ENCODE measurements at regions not wholly inside any gene's neighbourhood (a gene's known extent, or its start where the extent isn't known, plus 50 kb on each side); places are given as distances from the start of the nearest gene placed in this dataset.
"Not testable (repeated sequence)": the region's sequence is repeated elsewhere in the genome, so short reads cannot be mapped to it uniquely, and the experiment has no call there.

- DNase-seq (ENCODE audit: low read depth, low spot score); H3K4me3 ChIP-seq (ENCODE audit: low read depth, low read length); in situ Hi-C loops (cut with HindIII; ENCODE audit: low sequenced_read_pairs): not testable (repeated sequence)
Measured at GRCh38 chrX:92430574-92430973, 651.4 kb downstream of the PCDH11X start.

DNA sequence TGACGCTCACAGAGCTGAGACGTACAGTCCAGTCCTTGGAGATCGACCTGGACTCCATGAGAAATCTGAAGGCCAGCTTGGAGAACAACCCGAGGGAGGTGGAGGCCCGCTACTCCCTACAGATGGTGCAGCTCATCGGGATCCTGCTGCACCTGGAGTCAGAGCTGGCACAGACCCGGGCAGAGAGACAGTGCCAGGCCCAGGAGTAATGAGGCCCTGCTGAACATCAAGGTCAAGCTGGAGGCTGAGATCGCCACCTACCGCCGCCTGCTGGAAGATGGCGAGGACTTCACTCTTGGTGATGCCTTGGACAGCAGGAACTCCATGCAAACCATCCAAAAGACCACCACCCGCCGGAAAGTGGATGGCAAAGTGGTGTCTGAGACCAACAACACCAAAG lies 681.4 kb downstream of the PCDH11X start:
- in situ Hi-C loops (cut with HindIII; ENCODE audit: low sequenced_read_pairs); DNase-seq (ENCODE audit: low read depth, low spot score); H3K4me3 ChIP-seq (ENCODE audit: low read depth, low read length): not testable (repeated sequence)

- in situ Hi-C loops (cut with HindIII; ENCODE audit: low sequenced_read_pairs); DNase-seq (ENCODE audit: low read depth, low spot score); H3K4me3 ChIP-seq (ENCODE audit: low read depth, low read length): not testable (repeated sequence)
Measured at GRCh38 chrX:92480165-92480564, 701.0 kb downstream of the PCDH11X start.

- in situ Hi-C loops (cut with HindIII; ENCODE audit: low sequenced_read_pairs); DNase-seq (ENCODE audit: low read depth, low spot score); H3K4me3 ChIP-seq (ENCODE audit: low read depth, low read length): not testable (repeated sequence)
Measured at GRCh38 chrX:92485487-92485886, 706.3 kb downstream of the PCDH11X start.

GRCh38 chrX:92515270-92515669 lies 736.1 kb downstream of the PCDH11X start:
- in situ Hi-C loops (cut with HindIII; ENCODE audit: low sequenced_read_pairs); DNase-seq (ENCODE audit: low read depth, low spot score); H3K4me3 ChIP-seq (ENCODE audit: low read depth, low read length): not testable (repeated sequence)

- in situ Hi-C loops (cut with HindIII; ENCODE audit: low sequenced_read_pairs); DNase-seq (ENCODE audit: low read depth, low spot score); H3K4me3 ChIP-seq (ENCODE audit: low read depth, low read length): not testable (repeated sequence)
Measured at GRCh38 chrX:92528995-92529394, 749.8 kb downstream of the PCDH11X start.

DNA sequence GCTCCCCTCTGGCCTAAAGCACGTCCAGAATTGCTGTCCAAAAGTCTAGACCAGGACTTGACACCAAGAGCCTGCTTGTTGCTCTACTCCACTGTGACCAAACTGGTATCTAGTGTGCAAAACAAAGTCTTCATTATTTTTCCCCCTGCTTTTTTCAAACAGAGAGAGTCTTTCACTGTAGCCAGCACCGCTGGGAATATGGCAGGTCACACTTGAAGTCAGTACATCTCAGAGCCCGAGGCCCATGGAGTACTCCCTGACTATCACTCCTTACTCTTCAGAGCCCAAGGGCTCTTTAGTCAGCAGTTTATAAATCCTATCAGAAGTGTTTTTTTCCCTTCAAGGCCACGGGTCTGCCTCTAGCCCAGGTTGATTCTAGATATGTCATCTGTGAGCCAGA lies 761.3 kb downstream of the PCDH11X start:
- in situ Hi-C loops (cut with HindIII; ENCODE audit: low sequenced_read_pairs); H3K4me3 ChIP-seq (ENCODE audit: low read depth, low read length); DNase-seq (ENCODE audit: low read depth, low spot score): not testable (repeated sequence)

GRCh38 chrX:92558323-92558722 lies 779.1 kb downstream of the PCDH11X start:
- H3K4me3 ChIP-seq (ENCODE audit: low read depth, low read length); DNase-seq (ENCODE audit: low read depth, low spot score); in situ Hi-C loops (cut with HindIII; ENCODE audit: low sequenced_read_pairs): not testable (repeated sequence)

DNA sequence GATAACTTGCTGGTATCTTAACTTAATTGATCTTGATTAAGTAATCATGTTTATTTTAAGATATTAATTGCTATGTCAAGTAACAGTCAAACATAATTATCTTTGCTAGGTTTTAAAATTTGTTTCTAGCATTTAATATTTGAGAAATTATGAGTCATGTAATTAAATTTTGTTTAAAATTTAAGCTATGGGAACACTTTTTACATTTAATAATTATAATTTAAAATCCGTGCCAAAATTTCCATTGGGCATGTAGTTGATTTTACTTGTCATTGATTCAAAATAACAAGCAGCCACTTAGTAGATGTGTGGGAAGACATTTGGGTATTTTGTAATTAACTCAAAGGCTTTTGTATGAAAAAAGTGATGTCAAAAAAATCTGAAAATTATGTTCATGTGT lies 779.6 kb downstream of the PCDH11X start:
- DNase-seq (ENCODE audit: low read depth, low spot score); in situ Hi-C loops (cut with HindIII; ENCODE audit: low sequenced_read_pairs); H3K4me3 ChIP-seq (ENCODE audit: low read depth, low read length): not testable (repeated sequence)

DNA sequence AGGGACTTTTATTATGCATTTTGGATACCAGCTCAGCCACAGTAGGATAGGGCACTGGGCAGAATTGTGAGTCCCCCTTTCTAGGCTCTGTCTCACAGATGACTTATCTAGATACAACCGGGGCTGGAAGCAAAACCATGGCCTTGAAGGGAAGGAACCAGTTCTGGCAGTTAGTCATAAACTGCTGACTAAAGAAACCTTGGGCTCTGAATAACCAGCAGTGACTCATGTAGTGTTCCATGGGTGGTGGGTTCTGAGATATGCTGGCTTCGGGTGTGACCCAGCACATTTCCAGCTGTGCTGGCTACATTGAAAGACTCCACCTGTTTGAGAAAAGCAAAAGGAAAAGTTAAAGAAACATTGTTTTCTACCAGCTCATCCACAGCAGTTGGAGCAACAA lies 780.9 kb downstream of the PCDH11X start:
- in situ Hi-C loops (cut with HindIII; ENCODE audit: low sequenced_read_pairs); H3K4me3 ChIP-seq (ENCODE audit: low read depth, low read length): not testable (repeated sequence)
- peak; percentile 50 for DNase-seq (ENCODE audit: low read depth, low spot score)

GRCh38 chrX:92570217-92570616 lies 791.0 kb downstream of the PCDH11X start:
- in situ Hi-C loops (cut with HindIII; ENCODE audit: low sequenced_read_pairs); H3K4me3 ChIP-seq (ENCODE audit: low read depth, low read length); DNase-seq (ENCODE audit: low read depth, low spot score): not testable (repeated sequence)

DNA sequence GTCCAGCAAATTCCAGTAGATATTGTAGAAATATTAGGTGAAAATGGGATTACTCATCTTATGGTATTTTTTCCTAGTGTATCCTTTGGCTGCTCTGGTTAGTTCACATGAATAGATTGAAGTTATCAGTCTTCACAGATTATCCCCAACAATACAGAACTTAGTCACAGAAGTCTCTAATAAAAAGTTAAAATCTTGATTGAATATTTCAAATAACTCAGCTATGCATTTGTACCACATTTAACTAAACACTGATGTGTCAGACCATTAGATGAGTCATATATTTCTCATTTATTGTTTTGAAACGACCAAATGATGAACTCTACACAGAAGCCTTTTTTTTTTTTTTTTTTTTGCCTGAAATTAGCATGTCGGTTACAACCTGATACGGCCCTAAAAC lies 807.5 kb downstream of the PCDH11X start:
- DNase-seq (ENCODE audit: low read depth, low spot score); H3K4me3 ChIP-seq (ENCODE audit: low read depth, low read length); in situ Hi-C loops (cut with HindIII; ENCODE audit: low sequenced_read_pairs): not testable (repeated sequence)

GRCh38 chrX:92589676-92590075 lies 810.5 kb downstream of the PCDH11X start:
- DNase-seq (ENCODE audit: low read depth, low spot score); in situ Hi-C loops (cut with HindIII; ENCODE audit: low sequenced_read_pairs); H3K4me3 ChIP-seq (ENCODE audit: low read depth, low read length): not testable (repeated sequence)

DNA sequence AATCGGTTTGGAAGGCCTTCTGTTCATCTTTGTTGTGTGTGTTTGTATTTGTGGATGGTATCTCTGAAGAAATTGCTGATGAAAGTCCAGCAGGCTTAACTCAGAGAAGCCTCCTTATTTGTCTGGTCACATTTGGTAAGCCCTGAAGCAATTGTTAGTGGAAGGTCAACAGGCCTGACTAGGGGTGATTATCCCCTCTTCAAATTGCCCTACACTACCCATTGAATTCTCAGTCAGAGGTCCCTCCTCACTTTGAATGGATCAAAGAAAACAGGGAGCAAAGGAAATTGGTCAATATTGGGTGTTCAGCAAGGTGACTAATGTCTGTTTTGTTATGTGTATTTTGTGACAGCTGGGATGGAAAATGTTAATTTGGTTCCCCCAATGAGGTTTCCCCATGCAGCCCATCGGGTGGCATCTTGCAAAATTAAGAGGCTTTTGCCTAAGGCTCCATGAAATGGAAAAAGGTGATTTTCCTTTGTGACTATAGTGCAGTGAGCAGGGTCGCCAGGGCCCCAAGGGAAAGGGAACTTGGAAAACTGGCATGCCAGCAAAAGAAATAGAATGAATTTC lies 811.6 kb downstream of the PCDH11X start:
- in situ Hi-C loops (cut with HindIII; ENCODE audit: low sequenced_read_pairs); H3K4me3 ChIP-seq (ENCODE audit: low read depth, low read length); DNase-seq (ENCODE audit: low read depth, low spot score): not testable (repeated sequence)

- in situ Hi-C loops (cut with HindIII; ENCODE audit: low sequenced_read_pairs); DNase-seq (ENCODE audit: low read depth, low spot score); H3K4me3 ChIP-seq (ENCODE audit: low read depth, low read length): not testable (repeated sequence)
Measured at GRCh38 chrX:92611517-92611916, 832.3 kb downstream of the PCDH11X start.

DNA sequence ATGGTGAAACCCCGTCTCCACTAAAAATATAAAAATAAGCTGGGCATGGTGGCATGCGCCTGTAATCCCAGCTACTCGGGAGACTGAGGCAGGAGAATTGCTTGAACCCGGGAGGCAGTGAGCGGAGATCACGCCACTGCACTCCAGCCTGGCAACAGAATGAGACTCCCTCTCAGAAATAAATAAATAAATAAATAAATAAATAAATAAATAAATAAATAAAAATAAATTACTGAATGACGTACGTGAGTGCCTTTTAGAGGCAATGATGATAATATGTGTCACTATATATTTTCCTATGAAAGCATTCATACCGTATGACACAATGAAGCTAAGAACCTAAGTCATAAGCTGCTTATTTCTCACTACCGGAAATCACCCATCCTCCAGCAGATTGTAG lies 847.5 kb downstream of the PCDH11X start:
- DNase-seq (ENCODE audit: low read depth, low spot score); in situ Hi-C loops (cut with HindIII; ENCODE audit: low sequenced_read_pairs); H3K4me3 ChIP-seq (ENCODE audit: low read depth, low read length): not testable (repeated sequence)

DNA sequence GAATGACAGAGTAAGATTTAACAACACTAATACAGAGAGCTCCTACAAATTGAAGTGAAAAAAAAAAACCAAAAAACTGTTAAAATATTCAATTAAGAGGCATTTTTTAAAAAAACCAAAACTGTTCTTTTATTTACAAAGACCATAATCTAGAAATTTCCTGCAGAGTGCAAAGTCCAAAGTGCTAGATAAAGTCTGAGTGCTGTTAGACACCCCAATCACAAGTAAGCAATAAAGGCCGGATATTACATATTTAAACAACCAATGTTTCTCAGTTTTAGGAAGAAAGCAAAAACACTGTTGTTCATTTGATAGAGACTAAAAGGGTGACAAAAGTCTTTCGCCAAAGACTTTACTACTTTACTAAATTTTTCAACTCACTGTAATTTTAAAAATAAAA lies 878.4 kb downstream of the PCDH11X start:
- DNase-seq (ENCODE audit: low read depth, low spot score); in situ Hi-C loops (cut with HindIII; ENCODE audit: low sequenced_read_pairs); H3K4me3 ChIP-seq (ENCODE audit: low read depth, low read length): not testable (repeated sequence)

DNA sequence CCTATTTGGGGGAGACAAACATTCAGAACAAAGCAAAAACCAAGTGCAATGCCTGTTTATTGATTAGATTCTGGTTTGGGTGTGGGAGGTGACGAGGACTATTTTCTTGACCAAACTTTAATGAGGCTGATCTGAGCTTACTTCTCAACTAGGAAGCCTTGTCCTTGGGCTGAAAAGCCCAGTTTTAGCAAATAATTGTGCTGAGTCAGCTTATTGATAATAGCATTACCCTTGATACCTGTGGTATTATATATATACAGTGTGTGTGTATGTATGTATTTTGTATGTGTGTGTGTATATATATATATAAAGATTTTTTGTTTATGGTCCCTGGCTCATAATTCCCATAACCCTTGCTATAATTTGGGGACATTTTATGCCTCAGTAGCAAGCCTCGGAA lies 880.6 kb downstream of the PCDH11X start:
- DNase-seq (ENCODE audit: low read depth, low spot score); H3K4me3 ChIP-seq (ENCODE audit: low read depth, low read length); in situ Hi-C loops (cut with HindIII; ENCODE audit: low sequenced_read_pairs): not testable (repeated sequence)

DNA sequence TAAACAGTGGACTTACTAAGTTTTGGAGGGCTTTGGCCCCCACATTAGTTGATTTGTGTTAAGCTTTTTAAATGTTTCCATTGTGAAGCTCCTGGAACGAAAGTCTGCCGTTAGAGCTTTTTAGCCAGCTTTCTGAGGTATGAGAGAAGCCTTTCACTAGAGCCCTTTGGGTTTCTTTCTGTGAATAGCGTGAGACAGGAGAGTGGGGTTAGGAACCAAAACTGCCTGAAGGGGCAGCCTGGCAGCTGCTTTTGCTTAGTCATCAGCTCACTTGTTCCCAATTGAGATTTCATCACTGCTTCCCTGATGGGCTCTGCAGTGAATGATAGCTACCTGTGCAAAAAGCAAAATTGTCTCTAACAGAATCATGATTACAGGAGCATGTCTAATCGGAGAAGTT lies 913.6 kb downstream of the PCDH11X start:
- in situ Hi-C loops (cut with HindIII; ENCODE audit: low sequenced_read_pairs); DNase-seq (ENCODE audit: low read depth, low spot score); H3K4me3 ChIP-seq (ENCODE audit: low read depth, low read length): not testable (repeated sequence)

Measured in astrocyte of the spinal cord (primary cell).